ENCODE measurements at regions not wholly inside any gene's neighbourhood (a gene's known extent, or its start where the extent isn't known, plus 50 kb on each side); places are given as distances from the start of the nearest gene placed in this dataset.

DNA sequence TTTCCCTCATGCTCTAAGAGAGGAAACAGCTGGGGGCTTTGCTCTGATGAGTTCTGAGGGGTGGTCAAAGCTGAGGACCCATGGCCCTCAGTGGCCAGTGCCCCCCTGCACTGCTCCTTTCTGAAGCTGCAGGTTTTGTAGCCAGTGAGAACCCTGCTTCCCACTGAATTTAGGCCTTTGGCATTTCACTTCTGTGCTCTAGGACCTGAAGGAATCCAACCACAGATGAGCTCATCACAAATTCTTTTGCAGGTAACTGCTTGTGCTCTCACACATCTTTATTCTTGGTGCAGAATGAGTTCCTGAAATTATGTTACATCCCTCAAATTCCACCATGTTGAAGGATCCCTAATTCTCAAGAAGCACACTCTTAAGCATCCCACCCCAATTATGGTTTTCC, 248.7 kb upstream of the IRF2BP2 start:
- H3K9me3 ChIP-seq (replicated peaks; ENCODE audit: control insufficient read depth, insufficient read depth, low read depth, low read length) = no peaks in the 10 kb centered on the region
- no peak overlapping the region for H3K9ac ChIP-seq (ENCODE audit: insufficient read depth in 1 of 2, low read depth in 2 of 2, low read length in 2 of 2)
- in situ Hi-C loops (cut with MboI) = no loop called here
- H2AFZ ChIP-seq (ENCODE audit: low read depth, low read length) = no peak overlapping the region
- ATAC-seq (no peak), FAIRE-seq (no peak), DNase-seq (ENCODE audit: extremely low read depth in 1 of 4, low spot score in 3 of 4) (no peak)
- TF ChIP-seq, protein P1, sequence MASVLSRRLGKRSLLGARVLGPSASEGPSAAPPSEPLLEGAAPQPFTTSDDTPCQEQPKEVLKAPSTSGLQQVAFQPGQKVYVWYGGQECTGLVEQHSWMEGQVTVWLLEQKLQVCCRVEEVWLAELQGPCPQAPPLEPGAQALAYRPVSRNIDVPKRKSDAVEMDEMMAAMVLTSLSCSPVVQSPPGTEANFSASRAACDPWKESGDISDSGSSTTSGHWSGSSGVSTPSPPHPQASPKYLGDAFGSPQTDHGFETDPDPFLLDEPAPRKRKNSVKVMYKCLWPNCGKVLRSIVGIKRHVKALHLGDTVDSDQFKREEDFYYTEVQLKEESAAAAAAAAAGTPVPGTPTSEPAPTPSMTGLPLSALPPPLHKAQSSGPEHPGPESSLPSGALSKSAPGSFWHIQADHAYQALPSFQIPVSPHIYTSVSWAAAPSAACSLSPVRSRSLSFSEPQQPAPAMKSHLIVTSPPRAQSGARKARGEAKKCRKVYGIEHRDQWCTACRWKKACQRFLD (CRISPR knock-in tag; IDR thresholded peaks at IDR 0.05) = no peak
- TF ChIP-seq DIDO1 (tag; IDR thresholded peaks at IDR 0.05; ENCODE audit: low read depth) = no peak
- TF ChIP-seq, protein P2, sequence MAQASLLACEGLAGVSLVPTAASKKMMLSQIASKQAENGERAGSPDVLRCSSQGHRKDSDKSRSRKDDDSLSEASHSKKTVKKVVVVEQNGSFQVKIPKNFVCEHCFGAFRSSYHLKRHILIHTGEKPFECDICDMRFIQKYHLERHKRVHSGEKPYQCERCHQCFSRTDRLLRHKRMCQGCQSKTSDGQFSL (CRISPR knock-in tag; IDR thresholded peaks at IDR 0.05) = no peak
- TF ChIP-seq, protein P2 (tag; IDR thresholded peaks at IDR 0.05) = no peak
- TF ChIP-seq, protein P3, sequence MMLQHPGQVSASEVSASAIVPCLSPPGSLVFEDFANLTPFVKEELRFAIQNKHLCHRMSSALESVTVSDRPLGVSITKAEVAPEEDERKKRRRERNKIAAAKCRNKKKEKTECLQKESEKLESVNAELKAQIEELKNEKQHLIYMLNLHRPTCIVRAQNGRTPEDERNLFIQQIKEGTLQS (IDR thresholded peaks at IDR 0.05) = peak; percentile 15; the same call in 1 of the 2 replicates
- TF ChIP-seq, protein P3 (CRISPR knock-in tag; conservative IDR thresholded peaks at IDR 0.05) = no peak
- ChIA-PET CTCF (ENCODE audit: low intra/inter-chr PET ratio) (no interaction called here), POLR2A (interaction anchor here (0.8 to 3.9 kb wide), 5 partner anchors 9 to 31 kb away, joined by 3 to 20 read pairs (median 4); no protein-coding TSS in a partner anchor)
- no TSS peak for BruUV-seq (replicated peaks)
- no peaks in the 10 kb centered on the region for H3K79me2 ChIP-seq (ENCODE audit: control insufficient read depth, insufficient read depth, low read length)
- intact Hi-C loops (cut with micrococcal nuclease) = no loop called here
- no peaks in the 10 kb centered on the region for H3K36me3 ChIP-seq (ENCODE audit: control insufficient read depth, insufficient read depth, low read length)
- no peaks in the 10 kb centered on the region for H3K9me1 ChIP-seq (ENCODE audit: control insufficient read depth, insufficient read depth, low read length)
- no peak overlapping the region for H3K27ac ChIP-seq (ENCODE audit: extremely low read depth, low read depth, low read length)
- H3K4me1 ChIP-seq (replicated peaks in 1 of 2; ENCODE audit: control insufficient read depth in 2 of 2, insufficient read depth in 2 of 2, low read length in 2 of 2) = peaks cover 5 to 16% of the 10 kb centered on the region in 2 experiments; a peak in 4 of 5 replicates
- no peaks in the 10 kb centered on the region for H3K27me3 ChIP-seq (ENCODE audit: control insufficient read depth in 2 of 2, insufficient read depth in 2 of 2, low read length in 2 of 2)
- no peaks in the 10 kb centered on the region for H4K20me1 ChIP-seq (replicated peaks; ENCODE audit: control insufficient read depth, insufficient read depth, low read length)
- H3K4me3 ChIP-seq = no peak overlapping the region
- H3K4me2 ChIP-seq (ENCODE audit: insufficient read depth, low read length) = no peak overlapping the region

Data from K562 (cell line).